GM18505 (cell line): ENCODE measurements at regions not wholly inside any gene's neighbourhood (a gene's known extent, or its start where the extent isn't known, plus 50 kb on each side); places are given as distances from the start of the nearest gene placed in this dataset.
"Not testable (repeated sequence)": the region's sequence is repeated elsewhere in the genome, so short reads cannot be mapped to it uniquely, and the experiment has no call there.

ENCODE experiments used
- ATAC-seq: cut with Tn5 transposase; IDR thresholded peaks from one replicate; pipeline ENCODE4 v1.9.1; 2021; ENCODE audit not compliant: unreplicated experiment
- POLR2A ChIP-seq: IDR thresholded peaks from 4 replicates; pipeline ENCODE4 v1.6.1; 2011; ENCODE audit warnings: borderline replicate concordance; ENCODE audit not compliant: insufficient read depth, insufficient read length; ENCODE audit errors: extremely low read depth

DNA sequence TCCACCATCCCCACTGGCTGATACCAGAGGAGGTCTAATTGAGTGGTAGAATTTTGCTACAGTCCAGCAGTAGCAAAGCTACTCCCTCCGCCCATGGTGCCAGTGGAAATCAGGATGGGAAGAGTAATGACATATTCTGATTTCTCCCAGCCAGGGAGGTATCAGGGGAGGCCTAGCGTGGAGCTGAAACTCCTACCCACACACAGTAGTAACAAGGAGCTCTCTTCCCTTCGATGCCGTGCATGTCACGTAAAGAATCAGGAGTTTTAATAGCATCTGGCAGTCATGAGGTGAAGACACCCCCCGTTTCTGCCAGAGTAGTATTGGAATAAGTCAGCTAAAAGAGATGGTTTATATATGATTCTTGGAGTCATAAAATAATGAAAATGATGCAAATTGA is 786.8 kb upstream of the DDX18 start:
- no peak for TF ChIP-seq POLR2A
- ATAC-seq: no peak

DNA sequence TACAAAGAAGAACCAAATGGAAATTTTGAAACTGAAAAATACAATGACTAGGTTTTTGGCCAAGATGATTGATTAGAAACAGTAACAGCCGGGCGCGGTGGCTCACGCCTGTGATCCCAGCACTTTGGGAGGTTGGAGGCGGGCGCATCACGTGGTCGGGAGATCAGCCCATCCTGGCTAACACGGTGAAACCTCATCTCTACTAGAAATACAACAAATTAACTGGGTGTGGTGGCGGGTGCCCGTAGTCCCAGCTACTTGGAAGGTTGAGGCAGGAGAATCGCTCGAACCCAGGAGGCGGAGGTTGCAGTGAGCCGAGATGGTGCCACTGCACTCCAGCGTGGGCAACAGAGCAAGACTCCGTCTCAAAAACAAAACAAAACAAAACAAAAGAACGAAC is 785.8 kb upstream of the DDX18 start:
- ATAC-seq: not testable (repeated sequence)

DNA sequence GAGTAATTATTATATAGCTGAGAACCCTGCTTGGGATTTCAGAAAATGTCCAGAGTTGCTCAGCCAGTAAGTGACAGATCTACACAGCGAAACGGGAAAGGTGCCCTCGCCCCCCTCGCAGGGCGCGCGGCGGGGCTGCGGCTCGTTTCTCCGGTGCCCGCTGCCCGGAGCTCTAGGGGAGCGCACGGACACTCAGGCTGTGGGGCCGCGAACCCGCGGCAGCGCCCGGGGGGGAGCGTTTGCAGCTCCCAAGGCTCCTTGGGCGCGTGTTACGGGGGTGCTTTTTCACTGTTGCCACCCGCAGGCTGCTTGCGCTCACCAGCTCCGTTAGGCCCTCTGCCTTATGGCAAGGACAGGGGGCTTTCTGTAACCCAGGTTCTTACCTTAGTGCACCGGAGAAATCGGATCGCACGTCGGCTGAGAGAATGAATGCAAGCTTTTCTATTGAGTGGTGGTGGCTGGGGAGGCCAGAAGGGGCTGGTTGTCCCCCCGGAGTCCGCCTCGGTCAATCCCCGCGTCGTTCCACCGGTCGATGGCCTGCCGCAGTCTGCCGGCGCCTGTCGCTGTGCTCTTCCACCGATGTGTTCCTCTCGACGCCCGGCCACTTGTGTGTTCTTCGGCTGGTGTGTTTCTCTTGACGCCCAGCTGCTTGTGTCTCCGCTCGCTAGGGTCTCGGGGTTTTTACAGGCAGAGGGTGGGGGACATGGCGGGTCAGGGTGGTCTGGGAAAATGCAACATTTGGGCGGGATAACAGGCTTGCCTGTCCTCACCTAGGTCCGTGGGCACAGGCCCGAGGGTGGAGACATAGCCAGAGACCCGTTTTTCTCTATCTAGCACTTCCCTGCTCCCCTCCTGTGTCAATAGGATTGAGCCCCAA is 758.8 kb upstream of the DDX18 start:
- TF ChIP-seq POLR2A: no peak
- no peak for ATAC-seq

DNA sequence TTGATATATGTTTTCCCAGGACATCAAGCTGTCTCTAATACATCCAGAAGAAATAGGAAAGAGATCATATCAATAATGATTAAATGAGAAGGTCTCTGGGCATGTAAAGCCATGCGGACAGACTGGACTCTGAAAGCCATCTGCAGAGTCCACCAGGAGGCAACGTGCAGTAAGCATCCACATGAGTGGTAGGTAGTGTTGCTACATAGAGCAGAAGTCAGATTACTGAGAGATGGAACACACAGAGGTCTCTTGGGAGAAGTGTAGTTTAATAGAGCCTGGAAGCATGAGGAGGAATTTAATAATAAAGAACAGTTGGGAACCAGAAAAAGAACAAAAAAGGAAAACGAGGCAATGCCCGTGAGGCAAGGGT is 758.1 kb upstream of the DDX18 start:
- ATAC-seq: no peak
- no peak for TF ChIP-seq POLR2A

DNA sequence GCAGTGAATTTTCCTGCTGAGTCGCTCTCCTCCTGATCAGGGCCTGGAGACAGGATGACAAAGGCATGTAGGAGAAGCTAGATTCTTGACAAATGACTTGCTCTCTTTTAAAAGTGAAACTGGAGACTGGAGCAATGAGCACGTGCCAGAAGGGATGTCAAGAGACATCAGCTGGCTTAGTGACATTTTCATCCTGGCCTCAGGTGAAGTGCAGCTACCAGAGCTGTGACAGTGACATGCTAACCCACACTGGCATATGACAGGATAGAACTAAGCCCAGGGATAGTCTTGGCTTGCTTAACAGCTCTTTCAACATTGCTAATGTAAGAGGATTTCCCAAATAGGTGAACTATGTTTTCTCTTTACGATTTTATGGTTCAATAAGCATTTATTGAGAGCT is 757.5 kb upstream of the DDX18 start:
- no peak for TF ChIP-seq POLR2A
- no peak for ATAC-seq

DNA sequence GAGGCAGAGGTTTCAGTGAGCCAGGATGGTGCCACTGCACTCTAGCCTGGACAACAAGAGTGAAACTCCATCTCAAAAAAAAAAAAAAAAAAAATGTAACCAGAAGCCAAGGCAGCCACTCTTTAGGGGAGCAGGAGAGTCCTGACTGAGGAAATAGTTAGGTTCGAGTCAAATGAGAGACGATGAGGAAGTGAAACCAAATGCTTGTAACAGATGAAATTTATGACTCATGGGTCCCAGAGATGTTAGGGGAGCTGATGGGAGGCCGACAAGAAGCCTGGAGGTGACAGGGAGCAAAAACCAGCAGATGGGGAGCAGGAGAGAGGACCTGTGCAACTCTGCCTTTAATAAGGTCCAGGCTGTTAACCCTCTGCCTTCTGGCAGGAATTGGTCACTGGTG is 756.1 kb upstream of the DDX18 start:
- no peak for TF ChIP-seq POLR2A
- ATAC-seq: peak; percentile 88

DNA sequence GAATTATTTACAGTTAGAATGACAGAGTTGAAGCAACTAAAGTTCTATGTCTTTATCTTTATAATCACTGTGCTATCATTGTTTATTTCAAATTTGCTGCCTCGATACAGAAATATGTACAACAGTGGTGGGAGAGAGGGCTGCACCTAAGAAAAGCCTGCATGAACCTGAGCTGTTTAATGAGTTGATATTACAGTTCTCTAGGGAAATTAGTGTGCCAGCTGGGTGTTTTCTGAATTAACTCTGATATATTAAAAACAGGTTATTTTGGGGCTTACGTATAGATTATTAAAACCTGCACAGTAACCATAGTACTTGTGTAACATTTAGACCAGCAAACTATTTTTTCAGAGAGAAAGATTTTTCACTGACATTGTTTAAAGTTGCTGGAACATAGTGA is 750.5 kb upstream of the DDX18 start:
- no peak for ATAC-seq
- TF ChIP-seq POLR2A: no peak

DNA sequence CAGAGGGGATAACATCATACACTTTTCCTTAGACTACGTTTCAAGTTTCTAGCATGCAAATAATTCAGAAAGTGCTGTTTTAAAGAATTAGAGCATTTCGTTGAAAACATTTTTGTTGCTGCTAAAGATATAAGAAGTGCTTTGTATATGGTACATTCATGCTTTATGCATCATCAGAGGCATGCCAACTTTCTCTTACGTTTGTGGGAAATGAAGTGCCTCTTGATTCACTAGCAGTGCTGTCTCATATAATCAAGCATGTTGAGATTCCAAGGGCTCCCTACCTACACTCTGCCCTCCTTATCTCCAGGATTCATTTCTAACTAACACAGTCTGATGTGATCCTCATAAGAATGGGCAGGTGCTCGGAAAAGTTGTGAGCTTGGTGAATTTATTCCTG is 748.6 kb upstream of the DDX18 start:
- TF ChIP-seq POLR2A: no peak
- no peak for ATAC-seq

DNA sequence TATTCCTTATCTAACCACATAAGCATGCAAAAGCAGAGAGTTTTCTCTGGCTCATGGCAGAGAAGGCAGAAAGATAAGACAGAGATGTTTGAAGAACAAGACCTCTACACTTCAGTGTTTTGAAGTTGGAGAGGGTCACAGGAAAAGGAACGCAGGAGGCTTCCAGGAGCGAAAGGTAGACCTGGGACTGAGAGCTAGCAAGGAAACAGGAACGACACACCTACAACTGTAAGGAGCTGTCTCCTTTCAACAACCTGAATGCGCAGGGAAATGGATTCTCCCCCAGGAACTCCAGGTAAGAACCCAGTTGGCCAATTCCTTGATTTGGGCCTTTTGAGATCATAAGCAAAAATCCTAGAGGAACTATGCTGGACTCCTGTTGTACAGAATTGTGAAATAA is 746.6 kb upstream of the DDX18 start:
- no peak for ATAC-seq
- TF ChIP-seq POLR2A: no peak

DNA sequence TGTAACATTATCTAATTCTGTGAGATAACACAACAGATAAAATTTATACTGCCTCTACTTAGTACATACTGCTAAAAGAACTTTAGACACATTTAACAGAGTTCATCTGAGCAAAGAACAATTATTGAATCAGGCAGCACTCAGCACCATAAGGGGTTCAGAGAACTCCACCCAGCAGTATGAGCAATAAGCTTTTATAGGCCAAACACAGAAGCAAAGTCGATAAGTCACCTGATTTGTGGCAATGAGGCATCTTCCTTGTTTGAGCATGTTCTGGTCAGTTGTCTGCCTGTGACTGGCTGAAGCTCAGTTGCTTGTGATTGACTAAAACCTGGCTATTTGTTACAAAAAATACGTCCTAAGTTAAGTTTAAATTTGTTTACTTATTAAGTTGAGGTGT is 746.1 kb upstream of the DDX18 start:
- no peak for ATAC-seq
- no peak for TF ChIP-seq POLR2A

DNA sequence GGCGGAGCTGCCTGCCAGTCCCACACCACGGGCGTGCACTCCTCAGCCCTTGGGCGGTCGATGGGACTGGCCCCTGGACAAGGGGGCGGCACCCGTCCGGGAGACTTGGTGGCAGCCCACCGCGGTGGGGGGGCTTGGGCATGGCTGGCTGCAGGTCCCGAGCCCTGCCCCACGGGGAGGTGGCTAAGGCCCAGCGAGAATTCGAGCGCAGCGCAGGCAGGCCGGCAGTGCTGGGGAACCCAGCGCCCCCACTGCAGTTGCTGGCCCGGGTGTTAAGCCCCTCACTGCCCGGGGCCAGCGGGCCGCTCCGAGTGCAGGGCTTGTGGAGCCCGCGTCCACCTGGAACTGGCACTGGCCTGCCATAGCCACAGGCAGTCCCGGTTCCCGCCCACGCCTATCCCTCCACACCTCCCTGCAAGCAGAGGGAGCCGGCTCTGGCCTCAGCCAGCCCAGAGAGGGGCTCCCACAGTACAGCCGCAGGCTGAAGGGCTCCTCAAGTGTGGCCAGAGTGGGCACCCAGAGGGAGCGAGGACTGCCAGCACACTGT is 742.9 kb upstream of the DDX18 start:
- TF ChIP-seq POLR2A: no peak
- ATAC-seq: no peak

DNA sequence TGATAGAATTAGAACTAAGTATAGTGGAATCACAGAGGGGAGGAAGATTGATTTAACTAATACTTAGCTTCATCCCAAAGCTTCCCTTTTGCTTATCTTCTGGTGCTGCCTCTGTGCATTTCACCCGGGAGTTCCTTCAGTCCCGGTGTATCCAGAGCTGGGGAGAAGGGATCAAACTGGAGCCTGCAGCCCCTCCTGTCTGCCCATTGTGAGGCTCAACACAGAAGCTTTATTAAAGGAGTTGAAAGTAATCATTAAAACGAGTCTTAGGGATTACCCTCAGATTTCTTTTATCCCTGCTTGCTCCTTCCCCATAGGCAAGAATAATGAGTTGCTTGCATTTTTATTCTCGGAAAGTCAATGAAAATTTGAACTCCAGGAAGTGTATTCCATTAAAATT is 739.7 kb upstream of the DDX18 start:
- ATAC-seq: no peak
- no peak for TF ChIP-seq POLR2A

DNA sequence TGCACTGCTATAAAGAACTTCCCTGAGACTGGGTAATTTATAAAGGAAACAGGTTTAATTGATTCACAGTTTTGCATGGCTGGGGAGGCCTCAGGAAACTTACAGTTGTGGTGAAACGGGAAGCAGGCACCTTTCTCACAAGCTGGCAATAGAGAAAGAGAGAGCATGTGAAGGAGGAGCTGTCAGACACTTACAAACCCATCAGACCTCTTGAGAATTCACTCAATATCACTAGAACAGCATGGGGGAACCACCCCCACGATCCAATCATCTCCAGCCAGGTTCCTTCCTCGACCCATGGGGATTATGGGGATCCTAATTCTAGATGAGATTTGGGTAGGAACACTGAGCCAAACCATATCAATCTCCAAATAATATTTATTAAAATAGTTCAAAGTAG is 729.2 kb upstream of the DDX18 start:
- no peak for TF ChIP-seq POLR2A
- no peak for ATAC-seq

DNA sequence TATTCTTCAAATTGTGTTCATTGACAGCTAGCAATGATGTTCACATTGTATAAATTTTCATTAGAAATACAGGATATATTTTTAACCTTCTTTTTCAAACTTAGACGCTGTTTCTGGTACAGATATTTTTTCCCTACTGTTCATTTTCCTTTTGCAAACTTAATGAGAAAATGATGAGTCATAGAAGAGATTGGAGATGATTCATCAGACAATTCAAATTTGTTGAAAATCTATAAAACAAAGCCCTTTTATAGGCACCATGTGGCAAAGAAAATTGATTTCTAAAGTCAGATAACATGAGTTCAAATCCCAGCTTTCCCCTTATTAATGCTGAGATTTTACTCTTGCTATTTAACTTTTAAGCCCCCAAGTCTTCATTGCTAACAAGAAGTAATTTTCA is 728.8 kb upstream of the DDX18 start:
- ATAC-seq: no peak
- no peak for TF ChIP-seq POLR2A
